Activated CD4-positive, alpha-beta T cell treated with anti-CD3 and anti-CD28 coated beads, Interleukin-2, amount 10 ng/mL, durations not matched to agents 24 days and 14 days (primary cell): ENCODE measurements at regions not wholly inside any gene's neighbourhood (a gene's known extent, or its start where the extent isn't known, plus 50 kb on each side); places are given as distances from the start of the nearest gene placed in this dataset.

Experiments used
- DNase-seq: peaks from one replicate; pipeline ENCODE4 v3.0.0; 2022
- H3K27ac Mint-ChIP-seq: one replicate; pipeline ENCODE4 v1.8.0; 2022; ENCODE audit warnings: mild to moderate bottlenecking, mixed read lengths
- H3K27me3 Mint-ChIP-seq: one replicate; pipeline ENCODE4 v1.8.0; 2022; ENCODE audit warnings: mixed read lengths
- H3K36me3 Mint-ChIP-seq: one replicate; pipeline ENCODE4 v1.8.0; 2022; ENCODE audit warnings: low read depth, mild to moderate bottlenecking, mixed read lengths
- H3K4me1 Mint-ChIP-seq: one replicate; pipeline ENCODE4 v1.8.0; 2021; ENCODE audit warnings: mixed read lengths
- H3K4me3 Mint-ChIP-seq: one replicate; pipeline ENCODE4 v1.8.0; 2022; ENCODE audit warnings: mild to moderate bottlenecking, moderate library complexity, mixed read lengths
- H3K9me3 Mint-ChIP-seq: one replicate; pipeline ENCODE4 v1.8.0; 2021; ENCODE audit warnings: mixed read lengths
- intact Hi-C: fragments of 100-400 bp; cut with micrococcal nuclease; formaldehyde crosslinking; loops from one replicate; pipeline ENCODE4 v1.15.1; 2023

DNA sequence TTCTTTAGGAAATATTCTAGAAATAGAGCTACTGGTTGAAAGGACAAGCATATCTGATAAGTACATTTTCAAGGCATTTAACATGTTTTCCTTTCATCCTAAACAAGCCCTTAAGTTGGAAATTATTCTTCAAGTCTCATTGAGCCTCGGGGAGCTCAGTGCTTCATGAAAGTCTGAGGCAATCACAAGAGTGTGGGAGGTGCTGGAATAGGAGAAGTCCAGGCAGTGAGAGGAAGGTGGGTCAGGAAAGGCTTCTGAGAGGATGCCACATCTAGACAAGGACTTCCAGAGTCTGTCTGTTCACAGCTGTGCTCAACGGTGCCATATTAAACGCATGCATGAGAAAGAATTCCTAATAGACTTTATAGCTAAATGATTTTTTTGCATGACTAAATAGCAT is 69.8 kb downstream of the CD83 start:
- Mint-ChIP-seq H3K27ac (no peak overlapping the region), H3K4me3 (no peak overlapping the region), H3K4me1 (no peaks in the 10 kb centered on the region), H3K9me3 (peaks cover 4% of the 10 kb centered on the region), H3K27me3 (peaks cover 10% of the 10 kb centered on the region), H3K36me3 (no peaks in the 10 kb centered on the region)
- no peak for DNase-seq
- intact Hi-C loops, result no loop called here

DNA sequence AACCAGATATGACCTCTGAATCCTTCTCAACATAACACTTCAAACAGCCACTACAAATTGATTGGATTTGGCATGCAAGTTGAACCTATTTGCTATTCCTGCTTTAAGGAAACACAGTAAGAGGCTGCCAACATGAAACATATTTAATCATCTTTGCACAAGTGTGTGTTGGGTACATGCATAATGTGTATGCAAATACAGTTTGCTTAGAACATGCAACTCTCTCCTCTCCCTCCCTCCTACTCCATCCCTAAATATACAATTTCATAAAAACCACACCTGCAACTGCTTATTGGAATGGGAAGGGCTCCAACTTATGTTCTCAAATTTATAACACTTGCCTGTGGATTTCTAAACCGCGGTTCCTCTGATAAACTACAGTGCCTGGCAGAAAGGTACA is 71.5 kb downstream of the CD83 start:
- no peak overlapping the region for H3K27ac Mint-ChIP-seq
- intact Hi-C loops, result no loop called here

DNA sequence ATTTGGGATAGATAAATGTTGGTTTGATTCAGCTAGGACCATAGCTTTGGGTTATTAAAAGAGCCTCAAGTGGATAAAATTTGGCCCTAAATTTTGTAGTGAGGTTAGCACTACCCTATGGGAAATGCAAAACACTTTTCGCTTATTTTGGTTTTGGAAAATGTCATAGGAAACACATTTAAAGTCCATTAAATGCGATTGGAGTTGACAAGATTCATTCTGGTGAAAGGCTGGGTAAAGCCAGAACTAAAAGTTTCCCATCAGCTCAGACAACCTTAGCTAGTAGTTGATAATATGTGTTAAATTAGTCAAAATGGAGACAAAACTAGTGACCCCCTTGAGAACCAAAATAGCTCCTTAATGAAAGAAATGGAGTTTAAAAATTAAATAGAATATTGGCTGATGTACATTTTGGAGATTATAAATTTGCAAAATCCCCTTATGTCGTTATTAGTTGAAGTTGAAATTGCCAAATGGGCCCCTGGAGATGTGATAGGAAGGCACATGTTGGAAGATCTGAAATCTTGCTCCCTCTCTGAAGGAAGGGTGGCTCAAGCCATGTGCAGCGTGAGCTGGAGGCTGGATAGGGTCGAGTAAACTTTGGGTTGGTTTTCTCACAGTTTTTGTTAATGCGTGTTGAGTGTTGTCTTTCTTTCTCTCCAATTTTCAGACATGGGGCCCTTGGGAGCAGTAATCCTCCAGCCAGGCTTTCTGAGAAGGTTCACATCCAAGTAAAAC is 72.8 kb downstream of the CD83 start:
- Mint-ChIP-seq H3K27me3 (peaks cover 25% of the 10 kb centered on the region), H3K4me3 (no peak overlapping the region), H3K4me1 (no peaks in the 10 kb centered on the region), H3K36me3 (no peaks in the 10 kb centered on the region), H3K27ac (no peak overlapping the region), H3K9me3 (peaks cover 4% of the 10 kb centered on the region)
- intact Hi-C loops, result no loop called here
- DNase-seq, result no peak

More for the DNA sequence above, 71.5 kb downstream of the CD83 start:
- peaks cover 15% of the 10 kb centered on the region for H3K27me3 Mint-ChIP-seq
- H3K9me3 Mint-ChIP-seq, result peaks cover 4% of the 10 kb centered on the region
- no peaks in the 10 kb centered on the region for H3K36me3 Mint-ChIP-seq
- no peaks in the 10 kb centered on the region for H3K4me1 Mint-ChIP-seq
- no peak overlapping the region for H3K4me3 Mint-ChIP-seq
- DNase-seq, result no peak

DNA sequence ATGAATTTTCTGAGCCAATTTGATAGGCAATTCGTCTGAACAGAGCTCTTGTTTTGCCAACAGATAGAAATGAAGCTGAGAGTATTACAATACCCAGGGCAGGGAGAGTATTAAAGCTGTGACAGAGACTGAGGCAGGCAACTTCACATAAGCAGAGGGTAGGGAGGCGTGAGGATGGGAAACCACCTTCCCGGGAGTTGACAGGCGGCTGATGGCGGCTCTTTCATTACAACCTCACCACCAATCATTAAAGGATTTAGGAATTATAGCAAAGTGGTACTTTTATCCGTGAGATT is 73.3 kb downstream of the CD83 start:
- Mint-ChIP-seq H3K27ac (no peak overlapping the region), H3K27me3 (peaks cover 25% of the 10 kb centered on the region), H3K4me1 (no peaks in the 10 kb centered on the region), H3K9me3 (peaks cover 4% of the 10 kb centered on the region), H3K36me3 (no peaks in the 10 kb centered on the region), H3K4me3 (no peak overlapping the region)
- DNase-seq, result no peak
- intact Hi-C loops, result no loop called here

DNA sequence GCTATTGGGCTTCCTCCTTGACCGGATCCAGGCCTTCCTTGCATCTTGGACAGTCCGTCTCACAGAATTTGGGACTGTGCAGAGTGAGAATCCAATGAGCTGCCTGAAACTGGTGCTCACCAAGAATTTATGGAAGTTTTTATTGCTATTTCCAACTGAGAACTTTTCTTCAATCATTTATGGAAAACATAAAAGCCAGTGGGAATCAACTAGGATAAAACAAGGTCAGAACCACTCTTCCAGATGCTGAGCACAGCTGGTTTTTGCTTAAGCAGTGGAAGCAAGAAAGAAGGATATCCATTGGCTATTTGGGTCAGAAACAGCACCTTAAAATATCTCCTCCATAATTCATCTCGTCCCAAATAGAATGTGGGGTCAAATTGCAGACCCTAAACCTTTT is 74.2 kb downstream of the CD83 start:
- Mint-ChIP-seq H3K4me3 (no peak overlapping the region), H3K9me3 (peaks cover 4% of the 10 kb centered on the region), H3K27ac (no peak overlapping the region), H3K27me3 (peaks cover 25% of the 10 kb centered on the region), H3K36me3 (no peaks in the 10 kb centered on the region), H3K4me1 (no peaks in the 10 kb centered on the region)
- DNase-seq, result no peak
- intact Hi-C loops, result no loop called here

DNA sequence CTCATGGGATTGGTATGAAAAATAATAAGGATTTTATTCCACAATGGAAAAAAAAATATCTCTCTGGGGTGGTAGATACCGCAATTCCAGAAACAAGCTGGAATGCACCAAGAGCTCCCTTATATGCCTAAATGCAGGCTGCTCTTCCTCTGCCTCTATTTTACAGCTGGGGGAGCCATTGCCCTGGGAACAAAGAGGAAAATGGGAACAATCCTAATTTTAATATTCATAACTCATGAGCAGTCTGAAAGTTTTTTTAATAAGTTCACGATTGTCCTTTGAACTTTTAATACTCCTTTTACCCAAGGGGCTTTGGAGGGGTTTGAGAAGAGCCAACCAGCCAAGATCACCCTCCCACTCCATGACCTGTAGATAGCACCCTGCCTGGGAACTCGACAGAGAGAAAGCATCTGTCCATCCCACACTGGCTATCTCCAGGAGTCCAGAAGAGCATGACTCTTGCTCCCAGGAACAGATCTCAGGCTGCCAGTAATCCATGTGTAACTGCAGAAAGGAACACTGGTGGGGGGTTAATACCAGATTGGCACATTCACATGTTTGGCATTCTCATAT is 74.7 kb downstream of the CD83 start:
- H3K27ac Mint-ChIP-seq, result no peak overlapping the region
- H3K4me1 Mint-ChIP-seq, result no peaks in the 10 kb centered on the region
- peaks cover 2% of the 10 kb centered on the region for H3K9me3 Mint-ChIP-seq
- H3K36me3 Mint-ChIP-seq, result no peaks in the 10 kb centered on the region
- intact Hi-C loops, result no loop called here
- DNase-seq, result no peak
- H3K4me3 Mint-ChIP-seq, result no peak overlapping the region
- H3K27me3 Mint-ChIP-seq, result peaks cover 25% of the 10 kb centered on the region

DNA sequence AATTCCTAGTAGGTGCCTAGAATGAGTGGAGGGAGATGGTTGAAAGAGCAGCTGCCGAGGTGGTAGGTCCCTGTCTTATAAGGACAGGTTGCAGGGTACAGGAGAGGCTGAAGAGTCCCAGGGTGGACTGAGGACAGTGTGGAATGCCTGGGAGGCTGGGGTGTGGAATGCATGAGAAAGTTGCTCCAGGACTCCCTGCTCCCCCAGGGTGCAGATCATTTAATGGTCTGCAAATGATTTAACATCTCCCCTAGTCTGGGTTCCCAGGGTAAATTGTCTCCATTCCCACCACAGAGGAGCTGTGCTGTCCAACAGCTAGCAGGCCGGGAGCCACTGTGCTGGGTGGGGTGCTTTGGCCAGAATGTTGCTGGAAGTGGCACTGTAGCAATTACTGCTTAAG is 76.0 kb downstream of the CD83 start:
- no peaks in the 10 kb centered on the region for H3K36me3 Mint-ChIP-seq
- no peaks in the 10 kb centered on the region for H3K4me1 Mint-ChIP-seq
- intact Hi-C loops, result no loop called here
- DNase-seq, result no peak
- H3K27ac Mint-ChIP-seq, result no peak overlapping the region
- H3K27me3 Mint-ChIP-seq, result peaks cover 25% of the 10 kb centered on the region
- no peak overlapping the region for H3K4me3 Mint-ChIP-seq
- H3K9me3 Mint-ChIP-seq, result no peaks in the 10 kb centered on the region

DNA sequence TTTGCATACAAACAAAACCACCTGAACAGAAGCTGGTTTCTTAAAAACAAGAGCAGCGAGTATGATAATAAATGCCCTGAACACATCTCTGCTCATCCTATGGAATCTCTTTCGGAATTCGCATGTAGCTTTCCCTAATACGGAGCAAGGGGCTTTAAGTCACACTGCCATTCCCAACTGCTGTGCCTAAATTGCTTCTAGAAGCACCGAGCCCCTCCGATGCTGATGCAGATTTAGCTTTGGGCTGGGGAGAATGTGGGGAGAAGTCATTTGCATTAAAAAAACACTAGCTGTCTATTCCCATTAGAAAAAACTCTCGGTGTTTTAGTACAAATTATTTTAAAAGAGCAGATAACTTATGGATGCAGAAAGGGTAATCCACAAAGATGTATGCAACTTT is 76.9 kb downstream of the CD83 start:
- H3K4me1 Mint-ChIP-seq, result no peaks in the 10 kb centered on the region
- DNase-seq, result no peak
- H3K4me3 Mint-ChIP-seq, result no peak overlapping the region
- intact Hi-C loops, result no loop called here
- H3K36me3 Mint-ChIP-seq, result no peaks in the 10 kb centered on the region
- H3K9me3 Mint-ChIP-seq, result no peaks in the 10 kb centered on the region
- H3K27me3 Mint-ChIP-seq, result peaks cover 22% of the 10 kb centered on the region
- no peak overlapping the region for H3K27ac Mint-ChIP-seq

DNA sequence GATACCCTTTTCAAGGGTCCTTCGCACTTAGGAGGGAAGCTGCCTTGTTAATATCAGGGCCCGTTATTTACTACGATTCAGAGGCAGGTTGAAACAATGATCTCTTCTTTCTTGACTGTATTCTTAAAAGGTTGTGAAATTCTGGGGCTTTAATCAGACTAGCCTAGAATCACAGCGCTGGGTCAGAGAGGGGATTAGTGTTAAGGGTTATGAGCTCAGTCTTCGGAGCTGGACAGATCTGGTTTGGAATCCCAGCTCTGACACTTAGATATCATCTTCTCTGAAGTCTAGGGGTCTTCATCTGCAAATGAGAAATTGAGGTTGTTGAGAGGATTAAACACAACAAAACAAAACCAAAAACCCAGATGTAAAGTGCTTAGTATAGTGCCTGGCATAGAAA is 77.4 kb downstream of the CD83 start:
- H3K4me1 Mint-ChIP-seq, result no peaks in the 10 kb centered on the region
- H3K9me3 Mint-ChIP-seq, result no peaks in the 10 kb centered on the region
- no peak overlapping the region for H3K27ac Mint-ChIP-seq
- H3K36me3 Mint-ChIP-seq, result no peaks in the 10 kb centered on the region
- intact Hi-C loops, result no loop called here
- no peak for DNase-seq
- H3K4me3 Mint-ChIP-seq, result no peak overlapping the region
- H3K27me3 Mint-ChIP-seq, result peaks cover 22% of the 10 kb centered on the region

DNA sequence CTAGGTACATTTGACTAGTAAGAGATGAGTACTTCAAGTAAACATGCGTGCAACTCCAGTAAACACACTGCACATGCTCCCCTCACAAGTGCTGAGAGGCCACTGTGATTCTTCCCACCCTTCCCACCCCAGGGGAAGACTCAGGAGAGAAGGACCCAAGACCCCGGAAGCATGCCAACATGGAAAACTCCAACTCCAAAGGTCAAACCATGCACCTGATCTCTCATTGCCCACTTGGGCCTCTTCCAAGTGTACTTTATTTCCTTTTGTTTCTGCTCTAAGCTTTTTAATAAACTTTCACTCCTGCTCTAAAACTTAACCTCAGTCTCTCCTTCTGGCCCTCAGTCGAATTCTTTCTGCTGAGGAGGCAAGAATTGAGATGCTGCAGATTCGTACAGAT is 78.5 kb downstream of the CD83 start:
- Mint-ChIP-seq H3K27ac (no peak overlapping the region), H3K9me3 (no peaks in the 10 kb centered on the region), H3K36me3 (no peaks in the 10 kb centered on the region), H3K4me1 (no peaks in the 10 kb centered on the region), H3K27me3 (peaks cover 17% of the 10 kb centered on the region), H3K4me3 (no peak overlapping the region)
- no peak for DNase-seq
- intact Hi-C loops, result no loop called here

DNA sequence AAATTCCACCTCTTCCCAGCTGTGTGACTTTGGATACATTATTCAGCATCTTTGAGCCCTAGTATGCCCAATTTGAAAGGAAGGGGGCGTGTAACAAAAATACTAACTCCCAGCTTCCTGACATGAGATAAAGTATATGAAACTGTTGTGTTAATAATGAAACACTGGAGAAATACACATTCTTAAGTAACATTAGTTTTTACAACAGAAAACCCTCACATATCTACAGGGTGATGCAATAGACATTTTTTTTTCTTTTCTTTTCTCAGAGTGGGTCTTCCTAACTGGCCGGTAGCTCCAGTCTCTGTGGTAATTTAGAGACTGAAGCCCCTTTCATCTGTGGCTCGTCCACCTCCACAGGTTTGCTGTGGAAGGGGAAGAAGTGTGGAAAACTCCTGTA is 79.5 kb downstream of the CD83 start:
- Mint-ChIP-seq H3K4me3 (no peak overlapping the region), H3K36me3 (no peaks in the 10 kb centered on the region), H3K27me3 (peaks cover 15% of the 10 kb centered on the region), H3K27ac (no peak overlapping the region), H3K4me1 (no peaks in the 10 kb centered on the region), H3K9me3 (no peaks in the 10 kb centered on the region)
- intact Hi-C loops, result no loop called here
- no peak for DNase-seq

DNA sequence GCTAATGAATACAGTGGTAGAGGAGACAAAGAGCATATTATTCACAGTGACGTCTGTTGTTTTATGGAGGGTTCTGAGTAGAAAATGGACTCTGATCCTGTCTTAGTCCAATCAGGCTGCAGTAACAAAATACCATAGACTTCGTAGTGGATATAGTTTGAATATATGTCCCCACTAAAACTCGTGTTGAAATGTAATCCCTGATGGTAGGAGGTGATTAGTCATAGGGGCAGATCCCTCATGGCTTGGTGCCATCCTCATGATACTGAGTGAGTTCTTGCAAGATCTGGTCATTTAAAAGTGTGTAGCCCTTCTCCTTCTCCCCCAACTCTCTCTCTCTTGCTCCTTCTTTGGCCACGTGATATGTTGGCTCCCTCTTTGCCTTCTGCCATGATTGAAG is 82.5 kb downstream of the CD83 start:
- DNase-seq, result no peak
- peaks cover 3% of the 10 kb centered on the region for H3K27me3 Mint-ChIP-seq

DNA sequence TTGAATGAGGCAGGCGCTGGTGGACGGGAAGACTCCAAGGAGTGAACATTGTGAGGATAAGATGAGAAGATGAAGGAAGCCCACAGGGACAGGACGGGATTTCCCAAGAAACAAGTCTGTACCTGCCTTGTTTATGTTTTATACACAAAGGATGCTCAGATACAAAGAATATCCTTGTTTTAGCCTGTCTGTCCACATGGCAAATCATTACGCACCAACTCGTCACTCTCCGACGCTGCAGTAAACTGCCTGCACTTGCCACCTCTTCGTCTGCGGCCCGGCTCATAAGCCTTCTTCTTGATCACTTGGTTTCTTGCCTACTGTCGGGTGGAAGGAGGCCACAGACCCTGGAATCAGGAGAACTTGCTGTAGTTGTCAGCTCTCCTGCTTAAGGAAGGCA is 85.4 kb downstream of the CD83 start:
- no peaks in the 10 kb centered on the region for H3K27me3 Mint-ChIP-seq

More for the DNA sequence above, 82.5 kb downstream of the CD83 start:
- no peaks in the 10 kb centered on the region for H3K36me3 Mint-ChIP-seq
- H3K4me1 Mint-ChIP-seq, result no peaks in the 10 kb centered on the region
- no peak overlapping the region for H3K27ac Mint-ChIP-seq
- no peak overlapping the region for H3K4me3 Mint-ChIP-seq
- no peaks in the 10 kb centered on the region for H3K9me3 Mint-ChIP-seq
- intact Hi-C loops, result no loop called here

DNA sequence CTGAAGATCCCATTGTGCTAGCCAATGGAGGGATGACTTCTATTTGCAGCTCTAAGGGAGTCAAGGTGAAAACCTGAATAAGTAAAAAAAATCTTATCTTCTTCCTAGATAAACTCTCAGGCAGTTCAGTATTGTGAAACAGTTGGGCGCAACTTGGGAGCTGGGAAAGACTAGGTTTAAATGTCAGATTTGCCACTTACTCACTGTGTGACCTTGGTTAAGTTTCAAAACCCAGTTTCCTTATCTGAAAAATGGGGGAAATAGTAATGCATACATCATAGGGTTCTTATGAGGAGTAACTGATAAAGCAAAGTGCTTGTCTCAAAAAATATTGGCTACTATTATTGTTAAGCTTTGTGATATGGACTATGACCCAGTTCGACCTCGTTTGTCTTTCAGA is 88.8 kb downstream of the CD83 start:
- H3K4me3 Mint-ChIP-seq, result no peak overlapping the region
- H3K27ac Mint-ChIP-seq, result no peak overlapping the region
- intact Hi-C loops, result no loop called here
- H3K9me3 Mint-ChIP-seq, result no peaks in the 10 kb centered on the region
- peaks cover 12% of the 10 kb centered on the region for H3K4me1 Mint-ChIP-seq
- H3K27me3 Mint-ChIP-seq, result no peaks in the 10 kb centered on the region
- no peak for DNase-seq
- no peaks in the 10 kb centered on the region for H3K36me3 Mint-ChIP-seq

More for the DNA sequence above, 85.4 kb downstream of the CD83 start:
- no peak overlapping the region for H3K27ac Mint-ChIP-seq
- intact Hi-C loops, result no loop called here
- no peak overlapping the region for H3K4me3 Mint-ChIP-seq
- no peak for DNase-seq
- H3K36me3 Mint-ChIP-seq, result no peaks in the 10 kb centered on the region
- no peaks in the 10 kb centered on the region for H3K9me3 Mint-ChIP-seq
- H3K4me1 Mint-ChIP-seq, result peaks cover 4% of the 10 kb centered on the region

DNA sequence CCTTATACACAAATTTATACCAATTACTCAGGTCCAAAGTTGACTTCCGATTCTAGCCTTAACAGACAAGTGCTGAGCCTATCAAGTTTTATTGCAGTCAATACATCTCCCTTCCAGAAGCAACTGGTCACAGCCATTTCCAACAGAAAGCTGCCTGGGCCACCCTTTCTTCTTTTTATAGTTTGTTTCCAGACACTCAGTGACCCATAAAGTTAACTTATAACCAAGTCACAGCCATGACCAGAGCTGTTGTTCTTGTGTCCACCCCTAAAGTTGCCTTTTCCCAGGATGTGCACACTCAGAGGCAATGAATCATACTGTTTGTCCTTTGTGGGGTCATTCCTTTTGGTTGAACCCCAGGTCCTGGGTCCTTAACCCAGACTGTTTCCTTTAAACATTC is 89.9 kb downstream of the CD83 start:
- no peaks in the 10 kb centered on the region for H3K9me3 Mint-ChIP-seq

More for the DNA sequence above, 89.9 kb downstream of the CD83 start:
- H3K4me1 Mint-ChIP-seq, result peaks cover 21% of the 10 kb centered on the region
- no peak overlapping the region for H3K27ac Mint-ChIP-seq
- intact Hi-C loops, result no loop called here
- H3K27me3 Mint-ChIP-seq, result no peaks in the 10 kb centered on the region
- H3K36me3 Mint-ChIP-seq, result no peaks in the 10 kb centered on the region
- no peak for DNase-seq
- no peak overlapping the region for H3K4me3 Mint-ChIP-seq
